GM21390 (cell line): ENCODE measurements at regions not wholly inside any gene's neighbourhood (a gene's known extent, or its start where the extent isn't known, plus 50 kb on each side); places are given as distances from the start of the nearest gene placed in this dataset.

Experiments used
- ATAC-seq: cut with Tn5 transposase; IDR thresholded peaks from one replicate; pipeline ENCODE4 v1.9.1; 2021; ENCODE audit not compliant: unreplicated experiment

GRCh38 chr3:107943786-107944523, 146.9 kb downstream of the CD47 start:
- no peak for ATAC-seq

- ATAC-seq, result no peak
Measured at GRCh38 chr3:107942951-107943749, 147.7 kb downstream of the CD47 start.

GRCh38 chr3:107942244-107942643, 148.6 kb downstream of the CD47 start:
- ATAC-seq, result no peak

GRCh38 chr3:107939691-107940442, 151.0 kb downstream of the CD47 start:
- no peak for ATAC-seq

GRCh38 chr3:107938143-107938542, 152.7 kb downstream of the CD47 start:
- no peak for ATAC-seq

GRCh38 chr3:107934808-107935207, 156.0 kb downstream of the CD47 start:
- no peak for ATAC-seq

- no peak for ATAC-seq
Measured at GRCh38 chr3:107933450-107933849, 157.4 kb downstream of the CD47 start.

GRCh38 chr3:107931326-107931725, 159.5 kb downstream of the CD47 start:
- ATAC-seq, result no peak

- ATAC-seq, result no peak
Measured at GRCh38 chr3:107929088-107929487, 161.7 kb downstream of the CD47 start.

- peak; percentile 19 for ATAC-seq
Measured at GRCh38 chr3:107928084-107928445, 162.8 kb downstream of the CD47 start.

- peak; percentile 98 for ATAC-seq
Measured at GRCh38 chr3:107927361-107928083, 163.3 kb downstream of the CD47 start.

- ATAC-seq, result no peak
Measured at GRCh38 chr3:107925851-107926250, 165.0 kb downstream of the CD47 start.

- no peak for ATAC-seq
Measured at GRCh38 chr3:107921038-107921437, 169.8 kb downstream of the CD47 start.

- no peak for ATAC-seq
Measured at GRCh38 chr3:107920538-107920937, 170.3 kb downstream of the CD47 start.

- no peak for ATAC-seq
Measured at GRCh38 chr3:107919239-107919638, 171.6 kb downstream of the CD47 start.

- ATAC-seq, result no peak
Measured at GRCh38 chr3:107916171-107916570, 174.7 kb downstream of the CD47 start.

GRCh38 chr3:107915706-107916105, 175.1 kb downstream of the CD47 start:
- no peak for ATAC-seq

GRCh38 chr3:107913701-107914100, 177.1 kb downstream of the CD47 start:
- ATAC-seq, result no peak

GRCh38 chr3:107911337-107912000, 179.4 kb downstream of the CD47 start:
- no peak for ATAC-seq

GRCh38 chr3:107910713-107911259, 180.0 kb downstream of the CD47 start:
- peak; percentile 99 for ATAC-seq
